AG04450 (cell line): ENCODE measurements at regions not wholly inside any gene's neighbourhood (a gene's known extent, or its start where the extent isn't known, plus 50 kb on each side); places are given as distances from the start of the nearest gene placed in this dataset.
A peak's percentile ranks its signal among the peaks of the same experiment; 100 is the strongest.

Source experiments
- CTCF ChIA-PET: fragments of 300-600, 350-600 bp; formaldehyde crosslinking; extraction: SDS; loops from one replicate; lab custom pipeline; 2022; ENCODE audit warnings: antibody characterized with exemption, inconsistent platforms; lab: Charles Lee
- POLR2A ChIA-PET: fragments of 350-600 bp; formaldehyde crosslinking; extraction: SDS; loops from one replicate; lab custom pipeline; 2021; ENCODE audit warnings: antibody characterized with exemption, inconsistent platforms; lab: Yijun Ruan, JAX
- DNase-seq: peaks from one replicate; pipeline ENCODE4 v3.0.0-alpha.2; 2011; ENCODE audit warnings: low read depth, low spot score
- H3K27ac ChIP-seq: one replicate; pipeline ENCODE4 v1.5.1; 2012; ENCODE audit warnings: low read depth, low read length, control low read depth
- H3K27me3 ChIP-seq: one replicate; pipeline ENCODE4 v1.6.0; 2012; ENCODE audit warnings: low read length; ENCODE audit not compliant: control insufficient read depth, insufficient read depth
- H3K4me3 ChIP-seq: 2 replicates; pipeline ENCODE4 v1.5.1; 2011; ENCODE audit warnings: mild to moderate bottlenecking, low read depth, low read length, control low read depth
- H3K9me3 ChIP-seq: 2 replicates; pipeline ENCODE4 v1.5.1; 2012; ENCODE audit warnings: low read length; ENCODE audit not compliant: control insufficient read depth, insufficient read depth
- CTCF ChIP-seq: IDR thresholded peaks from 2 replicates; pipeline ENCODE4 v1.5.1; 2011; ENCODE audit warnings: low read depth, low read length, control low read depth, inconsistent platforms

GRCh38 chr3:176439729-176440128 is 757.6 kb downstream of the TBL1XR1 start:
- Histone ChIP-seq H3K4me3 (no peak overlapping the region), H3K27ac (no peak overlapping the region), H3K9me3 (no peaks in the 10 kb centered on the region), H3K27me3 (no peaks in the 10 kb centered on the region)
- ChIA-PET CTCF (interaction anchor here (2.9 kb wide), 1 partner anchor 10 kb away, joined by 18 read pairs; no protein-coding TSS in a partner anchor), POLR2A (no interaction called here)
- DNase-seq: no peak
- no peak for TF ChIP-seq CTCF

- DNase-seq: no peak
- ChIA-PET POLR2A (no interaction called here), CTCF (interaction anchor here (1.5 kb wide), 1 partner anchor 1275 kb away, joined by 3 read pairs; no protein-coding TSS in a partner anchor)
Observed at GRCh38 chr3:176431991-176432390, 765.3 kb downstream of the TBL1XR1 start.

GRCh38 chr3:176431038-176431418 is 766.3 kb downstream of the TBL1XR1 start:
- CTCF ChIA-PET: interaction anchor here (0.6 to 2.4 kb wide), 22 partner anchors 8 to 1991 kb away, joined by 3 to 18 read pairs (median 5); no protein-coding TSS in a partner anchor
- DNase-seq: no peak
- Histone ChIP-seq H3K27ac (no peak overlapping the region), H3K9me3 (no peaks in the 10 kb centered on the region), H3K4me3 (no peak overlapping the region), H3K27me3 (no peaks in the 10 kb centered on the region)
- no peak for TF ChIP-seq CTCF
- POLR2A ChIA-PET: no interaction called here

More at GRCh38 chr3:176431991-176432390, 765.3 kb downstream of the TBL1XR1 start:
- Histone ChIP-seq H3K27me3 (no peaks in the 10 kb centered on the region), H3K4me3 (no peak overlapping the region), H3K9me3 (no peaks in the 10 kb centered on the region), H3K27ac (no peak overlapping the region)
- TF ChIP-seq CTCF: no peak

- H3K27ac ChIP-seq: no peak overlapping the region
- ChIA-PET CTCF (interaction anchor here (0.6 to 2.4 kb wide), 31 partner anchors 9 to 1990 kb away, joined by 3 to 18 read pairs (median 5); no protein-coding TSS in a partner anchor), POLR2A (interaction anchor here (0.6 kb wide), 1 partner anchor 1989 kb away, joined by 3 read pairs; no protein-coding TSS in a partner anchor)
- peak; percentile 48 for DNase-seq
- no peak overlapping the region for H3K4me3 ChIP-seq
- H3K9me3 ChIP-seq: no peaks in the 10 kb centered on the region
- no peaks in the 10 kb centered on the region for H3K27me3 ChIP-seq
- peak; percentile 80 for TF ChIP-seq CTCF
Observed at GRCh38 chr3:176430244-176431037, 766.8 kb downstream of the TBL1XR1 start.

GRCh38 chr3:176428552-176428951 is 768.7 kb downstream of the TBL1XR1 start:
- Histone ChIP-seq H3K27ac (no peak overlapping the region), H3K4me3 (no peak overlapping the region), H3K9me3 (peaks cover 2% of the 10 kb centered on the region; the same call in 1 of the 2 replicates), H3K27me3 (no peaks in the 10 kb centered on the region)
- TF ChIP-seq CTCF: no peak
- ChIA-PET POLR2A (no interaction called here), CTCF (interaction anchor here (0.6 to 2.4 kb wide), 2 partner anchors 11 to 1422 kb away, joined by 4 to 18 read pairs; no protein-coding TSS in a partner anchor)
- no peak for DNase-seq
